ENCODE measurements at regions not wholly inside any gene's neighbourhood (a gene's known extent, or its start where the extent isn't known, plus 50 kb on each side); places are given as distances from the start of the nearest gene placed in this dataset.
"Not testable (repeated sequence)": the region's sequence is repeated elsewhere in the genome, so short reads cannot be mapped to it uniquely, and the experiment has no call there.

DNA sequence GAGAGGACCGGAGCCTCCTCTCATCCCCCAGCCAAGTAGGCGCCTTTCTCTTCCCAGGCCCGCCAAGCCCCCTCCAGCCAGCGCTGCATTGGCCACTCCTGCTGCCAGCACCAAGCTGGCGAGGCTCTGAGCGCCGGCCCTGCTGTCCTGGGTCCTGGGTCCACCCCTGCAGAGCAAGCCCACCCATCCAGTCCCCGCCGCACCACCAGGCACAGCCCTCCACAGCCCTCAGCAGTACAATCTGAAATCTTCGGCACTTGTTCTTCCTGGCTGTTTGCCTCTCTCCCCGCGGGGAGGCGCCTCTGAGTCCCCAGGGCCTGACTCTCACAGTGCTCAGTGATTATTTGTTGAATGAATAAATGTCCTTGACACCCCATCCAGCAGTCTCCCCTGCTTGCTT lies 236.4 kb upstream of the SGCG start:
- H3K4me3 Mint-ChIP-seq, result no peak overlapping the region
- no peaks in the 10 kb centered on the region for H3K4me1 Mint-ChIP-seq
- DNase-seq, result no peak
- peaks cover 22% of the 10 kb centered on the region for H3K9me3 Mint-ChIP-seq
- H3K36me3 Mint-ChIP-seq (ENCODE audit: low read depth), result no peaks in the 10 kb centered on the region
- peaks cover 3% of the 10 kb centered on the region for H3K27me3 Mint-ChIP-seq (ENCODE audit: low read depth, poor library complexity)
- TF ChIP-seq, protein P1, sequence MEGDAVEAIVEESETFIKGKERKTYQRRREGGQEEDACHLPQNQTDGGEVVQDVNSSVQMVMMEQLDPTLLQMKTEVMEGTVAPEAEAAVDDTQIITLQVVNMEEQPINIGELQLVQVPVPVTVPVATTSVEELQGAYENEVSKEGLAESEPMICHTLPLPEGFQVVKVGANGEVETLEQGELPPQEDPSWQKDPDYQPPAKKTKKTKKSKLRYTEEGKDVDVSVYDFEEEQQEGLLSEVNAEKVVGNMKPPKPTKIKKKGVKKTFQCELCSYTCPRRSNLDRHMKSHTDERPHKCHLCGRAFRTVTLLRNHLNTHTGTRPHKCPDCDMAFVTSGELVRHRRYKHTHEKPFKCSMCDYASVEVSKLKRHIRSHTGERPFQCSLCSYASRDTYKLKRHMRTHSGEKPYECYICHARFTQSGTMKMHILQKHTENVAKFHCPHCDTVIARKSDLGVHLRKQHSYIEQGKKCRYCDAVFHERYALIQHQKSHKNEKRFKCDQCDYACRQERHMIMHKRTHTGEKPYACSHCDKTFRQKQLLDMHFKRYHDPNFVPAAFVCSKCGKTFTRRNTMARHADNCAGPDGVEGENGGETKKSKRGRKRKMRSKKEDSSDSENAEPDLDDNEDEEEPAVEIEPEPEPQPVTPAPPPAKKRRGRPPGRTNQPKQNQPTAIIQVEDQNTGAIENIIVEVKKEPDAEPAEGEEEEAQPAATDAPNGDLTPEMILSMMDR (IDR thresholded peaks at IDR 0.05), result no peak
- H3K27ac Mint-ChIP-seq, result peak overlapping the region; percentile 64

DNA sequence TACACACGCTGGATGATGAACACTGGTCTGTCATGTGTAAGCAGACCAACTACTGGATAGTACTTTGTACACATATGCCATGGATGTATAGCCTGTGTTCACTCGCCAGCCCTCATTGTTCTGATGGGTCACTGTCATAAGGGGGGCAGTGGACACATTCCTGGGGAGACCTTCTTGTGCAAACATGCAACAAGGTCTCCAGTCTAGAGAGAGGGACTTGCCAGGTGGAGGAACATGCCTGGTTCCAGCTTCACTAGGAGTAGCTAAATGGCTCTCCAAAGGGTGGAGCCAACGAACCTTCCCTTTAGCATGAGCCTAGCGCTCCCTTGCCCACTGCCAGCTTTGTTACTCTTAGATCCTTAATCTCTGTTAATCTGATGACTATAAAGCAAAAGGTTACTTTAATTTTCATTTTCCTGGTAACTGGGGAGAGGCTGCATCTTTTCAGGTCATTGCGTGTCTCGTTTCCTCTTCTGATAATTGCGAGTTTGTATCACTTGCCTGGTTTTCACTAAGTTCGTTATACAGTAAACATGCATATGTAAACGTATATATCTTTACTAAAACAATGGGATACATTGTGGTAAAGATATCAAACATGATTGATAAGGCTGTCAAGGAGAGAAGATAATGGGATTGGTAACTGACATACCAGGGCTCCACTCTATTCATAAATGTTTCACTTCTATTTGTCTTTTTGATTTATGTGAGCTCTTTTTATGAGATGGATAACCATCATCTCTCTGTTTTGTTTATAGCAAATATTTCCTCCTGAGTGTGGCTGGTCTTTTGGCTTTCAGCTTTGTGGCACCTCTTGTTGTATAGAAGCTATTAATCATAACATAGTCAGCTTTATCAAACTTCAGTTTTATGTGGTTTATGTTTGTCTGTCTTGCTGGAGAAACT lies 235.2 kb upstream of the SGCG start:
- Mint-ChIP-seq H3K4me1 (no peaks in the 10 kb centered on the region), H3K27me3 (ENCODE audit: low read depth, poor library complexity) (peaks cover 5% of the 10 kb centered on the region), H3K4me3 (no peak overlapping the region), H3K9me3 (peaks cover 24% of the 10 kb centered on the region), H3K36me3 (ENCODE audit: low read depth) (peaks cover 4% of the 10 kb centered on the region), H3K27ac (no peak overlapping the region)
- TF ChIP-seq, protein P1 (IDR thresholded peaks at IDR 0.05), result no peak
- no peak for DNase-seq

DNA sequence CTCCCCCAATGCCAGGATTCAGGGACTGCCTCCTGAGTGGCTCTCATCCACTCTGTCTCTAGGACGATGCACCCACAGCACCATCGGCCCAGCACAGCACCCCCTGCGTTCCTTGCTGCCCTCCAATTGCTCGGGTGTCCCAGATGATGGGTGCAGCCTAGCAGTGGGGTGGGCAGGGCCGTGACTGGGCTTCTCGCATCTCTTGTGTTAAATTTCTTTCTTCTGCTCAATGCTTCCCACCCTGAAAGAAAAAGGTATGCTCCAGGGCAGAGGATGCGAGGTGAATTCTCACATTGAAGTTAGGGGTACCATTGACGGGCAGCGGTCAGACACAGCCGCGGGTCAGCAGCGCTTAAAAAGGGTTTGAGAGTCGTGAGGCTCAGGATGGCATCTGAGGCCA lies 232.4 kb upstream of the SGCG start:
- no peak overlapping the region for H3K27ac Mint-ChIP-seq
- peaks cover 10% of the 10 kb centered on the region for H3K36me3 Mint-ChIP-seq (ENCODE audit: low read depth)
- DNase-seq, result no peak
- no peak overlapping the region for H3K4me3 Mint-ChIP-seq
- peaks cover 50% of the 10 kb centered on the region for H3K9me3 Mint-ChIP-seq
- no peaks in the 10 kb centered on the region for H3K4me1 Mint-ChIP-seq
- peaks cover 6% of the 10 kb centered on the region for H3K27me3 Mint-ChIP-seq (ENCODE audit: low read depth, poor library complexity)
- TF ChIP-seq, protein P1 (IDR thresholded peaks at IDR 0.05), result no peak

DNA sequence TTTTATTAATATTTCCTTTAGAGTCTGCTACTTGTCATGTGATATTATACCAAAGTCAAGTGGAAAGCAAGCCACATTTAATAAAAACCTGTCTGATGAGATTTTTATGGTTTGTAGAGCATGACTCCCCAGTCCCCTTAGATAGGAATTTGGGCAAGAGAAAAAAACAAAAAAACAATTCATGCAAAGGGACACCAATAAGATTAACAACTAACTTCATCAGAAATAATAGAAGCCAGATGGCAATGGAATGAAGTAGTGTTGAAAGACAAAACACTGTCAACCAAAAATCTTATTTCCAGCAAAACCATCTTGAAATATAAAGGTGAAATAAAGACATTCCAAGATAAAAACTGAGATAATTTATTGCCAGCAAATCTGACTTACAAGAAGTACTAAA lies 228.8 kb upstream of the SGCG start:
- DNase-seq; H3K27ac Mint-ChIP-seq; H3K4me3 Mint-ChIP-seq; H3K27me3 Mint-ChIP-seq (ENCODE audit: low read depth, poor library complexity); H3K4me1 Mint-ChIP-seq: not testable (repeated sequence)
- peaks cover 63% of the 10 kb centered on the region for H3K9me3 Mint-ChIP-seq
- H3K36me3 Mint-ChIP-seq (ENCODE audit: low read depth), result peaks cover 10% of the 10 kb centered on the region

DNA sequence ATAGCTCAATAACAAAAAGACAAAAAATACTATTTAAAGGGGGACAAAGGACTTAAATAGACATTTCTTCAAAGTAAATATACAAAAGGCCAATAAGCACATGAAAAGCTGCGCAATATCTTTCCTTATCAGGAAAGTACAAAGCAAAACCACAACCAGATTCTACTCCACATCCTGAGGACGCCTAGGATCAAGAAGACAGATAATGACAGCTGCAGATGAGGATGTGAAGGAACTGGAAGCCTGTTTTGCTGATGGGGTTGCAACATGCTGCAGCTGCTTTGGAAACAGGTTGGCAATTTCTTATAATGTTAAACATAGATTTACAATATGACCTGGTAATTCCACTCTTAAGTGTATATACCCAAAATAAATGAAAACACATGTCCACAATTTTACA lies 225.6 kb upstream of the SGCG start:
- not testable (repeated sequence) for H3K27me3 Mint-ChIP-seq (ENCODE audit: low read depth, poor library complexity); DNase-seq; H3K27ac Mint-ChIP-seq; H3K4me3 Mint-ChIP-seq
- peaks cover 10% of the 10 kb centered on the region for H3K36me3 Mint-ChIP-seq (ENCODE audit: low read depth)
- H3K9me3 Mint-ChIP-seq, result peaks cover 46% of the 10 kb centered on the region
- H3K4me1 Mint-ChIP-seq, result peaks cover 11% of the 10 kb centered on the region

DNA sequence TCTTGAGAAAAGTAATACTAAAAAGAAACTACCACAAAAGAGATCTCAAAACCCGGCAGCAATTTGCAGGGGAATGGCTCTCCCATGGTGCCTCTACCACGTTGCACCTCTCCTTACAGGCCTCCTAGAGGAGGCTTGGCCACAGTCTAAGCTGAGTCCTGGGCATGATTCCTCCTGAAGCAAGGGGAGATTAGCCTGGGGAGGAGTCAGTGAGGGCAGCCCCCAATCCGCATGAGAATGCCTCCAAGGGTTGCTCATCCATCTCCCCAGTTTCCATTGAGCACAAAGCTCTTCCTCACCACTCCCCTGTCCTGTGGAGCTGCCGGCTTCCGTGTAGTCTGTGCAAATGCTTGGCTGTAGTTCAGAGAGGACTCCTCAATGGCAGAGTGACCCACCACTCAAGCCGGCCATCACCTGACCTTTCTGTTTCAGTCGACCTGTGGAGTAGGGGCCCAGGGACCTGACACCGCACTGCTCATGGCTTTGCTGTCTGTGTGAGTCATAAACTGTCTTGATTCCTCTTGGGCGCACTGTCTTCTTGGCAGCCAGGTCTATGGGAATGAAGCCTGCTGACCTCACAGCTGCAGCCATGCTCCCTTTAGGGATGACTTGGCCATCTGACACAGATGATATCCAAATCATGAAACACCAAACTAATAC lies 224.2 kb upstream of the SGCG start:
- not testable (repeated sequence) for H3K4me3 Mint-ChIP-seq; H3K27me3 Mint-ChIP-seq (ENCODE audit: low read depth, poor library complexity); DNase-seq; H3K27ac Mint-ChIP-seq; H3K36me3 Mint-ChIP-seq (ENCODE audit: low read depth)
- Mint-ChIP-seq H3K9me3 (peaks cover 31% of the 10 kb centered on the region), H3K4me1 (peaks cover 11% of the 10 kb centered on the region)

DNA sequence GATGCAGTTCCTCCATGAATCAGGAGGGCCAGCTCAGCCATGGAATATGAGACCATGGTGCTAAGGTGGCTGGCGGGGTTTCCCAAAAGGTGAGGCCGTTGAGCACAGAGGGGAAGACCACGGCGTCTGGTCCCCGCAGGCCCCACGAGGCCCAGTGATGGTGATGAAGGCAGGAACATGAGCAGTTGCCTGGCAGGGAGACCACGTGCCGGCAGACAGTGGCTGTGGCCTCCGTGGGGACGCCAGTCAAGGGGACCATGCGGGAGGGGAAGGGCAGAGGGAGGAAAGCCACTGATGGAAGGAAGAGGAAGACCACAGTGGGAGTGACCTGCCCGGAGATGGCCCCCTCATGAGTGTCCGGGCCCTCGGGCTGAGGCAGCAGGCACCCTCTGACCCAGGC lies 220.9 kb upstream of the SGCG start:
- H3K9me3 Mint-ChIP-seq; H3K4me3 Mint-ChIP-seq; DNase-seq; H3K36me3 Mint-ChIP-seq (ENCODE audit: low read depth); H3K27me3 Mint-ChIP-seq (ENCODE audit: low read depth, poor library complexity): not testable (repeated sequence)
- Mint-ChIP-seq H3K27ac (peak overlapping the region; percentile 39), H3K4me1 (peaks cover 12% of the 10 kb centered on the region)
